ENCODE measurements at regions not wholly inside any gene's neighbourhood (a gene's known extent, or its start where the extent isn't known, plus 50 kb on each side); places are given as distances from the start of the nearest gene placed in this dataset.
A peak's percentile ranks its signal among the peaks of the same experiment; 100 is the strongest.

GRCh38 chr17:71217769-71218168, 903.1 kb upstream of the SOX9 start:
- DNase-seq (ENCODE audit: low read depth) = no peak
- H3K4me3 ChIP-seq (ENCODE audit: low read depth, low read length) = no peak overlapping the region
- no peak for TF ChIP-seq CTCF (IDR thresholded peaks at IDR 0.05; ENCODE audit: insufficient read depth, low read depth, low read length)

GRCh38 chr17:71224824-71225575, 895.8 kb upstream of the SOX9 start:
- H3K4me3 ChIP-seq (ENCODE audit: low read depth, low read length) = no peak overlapping the region
- TF ChIP-seq CTCF (IDR thresholded peaks at IDR 0.05; ENCODE audit: insufficient read depth, low read depth, low read length) = no peak
- DNase-seq (ENCODE audit: low read depth) = peak; percentile 12

GRCh38 chr17:71227841-71228240, 893.0 kb upstream of the SOX9 start:
- H3K4me3 ChIP-seq (ENCODE audit: low read depth, low read length) = no peak overlapping the region
- TF ChIP-seq CTCF (IDR thresholded peaks at IDR 0.05; ENCODE audit: insufficient read depth, low read depth, low read length) = no peak
- DNase-seq (ENCODE audit: low read depth) = no peak

- H3K4me3 ChIP-seq (ENCODE audit: low read depth, low read length) = no peak overlapping the region
- no peak for DNase-seq (ENCODE audit: low read depth)
- no peak for TF ChIP-seq CTCF (IDR thresholded peaks at IDR 0.05; ENCODE audit: insufficient read depth, low read depth, low read length)
Measured at GRCh38 chr17:71229070-71229469, 891.8 kb upstream of the SOX9 start.

GRCh38 chr17:71232801-71233559, 887.8 kb upstream of the SOX9 start:
- peak; percentile 13 for DNase-seq (ENCODE audit: low read depth)
- TF ChIP-seq CTCF (IDR thresholded peaks at IDR 0.05; ENCODE audit: insufficient read depth, low read depth, low read length) = no peak
- no peak overlapping the region for H3K4me3 ChIP-seq (ENCODE audit: low read depth, low read length)

GRCh38 chr17:71234349-71234748, 886.5 kb upstream of the SOX9 start:
- TF ChIP-seq CTCF (IDR thresholded peaks at IDR 0.05; ENCODE audit: insufficient read depth, low read depth, low read length) = no peak
- no peak for DNase-seq (ENCODE audit: low read depth)
- H3K4me3 ChIP-seq (ENCODE audit: low read depth, low read length) = no peak overlapping the region

All from fibroblast of villous mesenchyme (primary cell).